SK-N-SH (cell line): ENCODE measurements at regions not wholly inside any gene's neighbourhood (a gene's known extent, or its start where the extent isn't known, plus 50 kb on each side); places are given as distances from the start of the nearest gene placed in this dataset.
A peak's percentile ranks its signal among the peaks of the same experiment; 100 is the strongest.

Experiments
- CTCF ChIA-PET: fragments of 300-600, 350-600 bp; formaldehyde crosslinking; extraction: SDS; loops from one replicate; lab custom pipeline; 2021; lab: Yijun Ruan, JAX
- POLR2A ChIA-PET: fragments of 350-600 bp; sonication (Branson Sonifier 250); formaldehyde crosslinking; extraction: SDS; loops from one replicate; lab custom pipeline; 2020; ENCODE audit warnings: antibody characterized with exemption, inconsistent platforms; lab: Yijun Ruan, JAX
- DNase-seq: peaks from one replicate; pipeline ENCODE4 v3.0.0; 2012
- H2AFZ ChIP-seq: fragments of 200-600 bp; sonication (generic); 2 replicates; pipeline ENCODE4 v1.8.1; 2016; ENCODE audit warnings: antibody characterized with exemption, mild to moderate bottlenecking, low read depth
- H3F3A ChIP-seq: fragments of 200-600 bp; sonication (generic); replicated peaks from 2 replicates; pipeline ENCODE3; 2016; ENCODE audit warnings: antibody characterized with exemption, mild to moderate bottlenecking; ENCODE audit not compliant: insufficient read depth
- H3K27ac ChIP-seq, 2 experiments: fragments of 200-500 bp in 1 of 2; fragments of 200-600 bp in 1 of 2; sonication (Bioruptor generic) in 1 of 2; sonication (generic), shearing (Covaris generic) in 1 of 2; 2 replicates each; pipeline versions ENCODE4 v1.5.1 to v1.6.1; 2014 to 2016; ENCODE audit warnings: low read depth in 2 of 2, inconsistent platforms in 1 of 2, low read length in 1 of 2, mild to moderate bottlenecking in 1 of 2, mixed read lengths in 1 of 2
- H3K27me3 ChIP-seq: fragments of 200-600 bp; sonication (generic), shearing (Covaris generic); 2 replicates; pipeline ENCODE4 v1.6.1; 2016; ENCODE audit warnings: mixed run types; ENCODE audit not compliant: insufficient read depth
- H3K36me3 ChIP-seq, 2 experiments: fragments of 200-500 bp in 1 of 2; fragments of 200-600 bp in 1 of 2; sonication (Bioruptor generic) in 1 of 2; sonication (generic) in 1 of 2; replicated peaks in 1 of 2; 2 replicates each; pipeline versions ENCODE3 to v1.5.1; 2014 to 2016; ENCODE audit warnings: low read length in 1 of 2, mild to moderate bottlenecking in 1 of 2; ENCODE audit not compliant: insufficient read depth in 2 of 2, control insufficient read depth in 1 of 2
- H3K4me1 ChIP-seq, 2 experiments: fragments of 200-500 bp in 1 of 2; fragments of 200-600 bp in 1 of 2; sonication (Bioruptor generic) in 1 of 2; sonication (generic), shearing (Covaris generic) in 1 of 2; 2 replicates each; pipeline versions ENCODE4 v1.5.1 to v1.6.1; 2014 to 2016; ENCODE audit warnings: low read depth in 1 of 2, low read length in 1 of 2, mixed run types in 1 of 2; ENCODE audit not compliant: insufficient read depth in 2 of 2, control insufficient read depth in 1 of 2
- H3K4me2 ChIP-seq: fragments of 200-600 bp; sonication (generic), shearing (Covaris generic); 2 replicates; pipeline ENCODE4 v1.6.1; 2017; ENCODE audit warnings: mixed run types
- H3K4me3 ChIP-seq, 2 experiments: fragments of 200-500 bp in 1 of 2; fragments of 200-600 bp in 1 of 2; sonication (Bioruptor generic) in 1 of 2; sonication (generic), shearing (Covaris generic) in 1 of 2; 2 replicates each; pipeline versions ENCODE4 v1.5.1 to v1.8.1; 2014 to 2016; ENCODE audit warnings: low read depth in 2 of 2, inconsistent platforms in 1 of 2, low read length in 1 of 2, mild to moderate bottlenecking in 1 of 2, mixed read lengths in 1 of 2, moderate library complexity in 1 of 2
- H3K79me2 ChIP-seq: fragments of 200-600 bp; sonication (generic); 2 replicates; pipeline ENCODE4 v1.8.1; 2017; ENCODE audit warnings: mild to moderate bottlenecking; ENCODE audit not compliant: insufficient read depth
- H3K9ac ChIP-seq: fragments of 200-600 bp; sonication (generic); 2 replicates; pipeline ENCODE4 v1.6.1; 2017; ENCODE audit warnings: mixed run types
- H3K9me2 ChIP-seq: fragments of 200-600 bp; sonication (generic); 2 replicates; pipeline ENCODE4 v1.6.1; 2017; ENCODE audit warnings: mixed run types
- H3K9me3 ChIP-seq: fragments of 200-600 bp; sonication (generic); 2 replicates; pipeline ENCODE4 v1.6.1; 2017; ENCODE audit warnings: mixed run types, mild to moderate bottlenecking, moderate library complexity
- H4K20me1 ChIP-seq: fragments of 200-600 bp; sonication (generic); 2 replicates; pipeline ENCODE4 v1.6.1; 2017; ENCODE audit warnings: mild to moderate bottlenecking, mixed run types; ENCODE audit not compliant: insufficient read depth
- GABPA ChIP-seq: IDR thresholded peaks from 2 replicates; pipeline ENCODE4 v1.4.0; 2012; ENCODE audit warnings: low read depth, mild to moderate bottlenecking
- JUND ChIP-seq: IDR thresholded peaks from 2 replicates; pipeline ENCODE4 v1.4.0; 2012
- MEF2A ChIP-seq: IDR thresholded peaks from 2 replicates; pipeline ENCODE4 v1.4.0; 2012; ENCODE audit warnings: low read depth, borderline replicate concordance
- MXI1 ChIP-seq: IDR thresholded peaks from 2 replicates; pipeline ENCODE4 v1.6.1; 2012; ENCODE audit warnings: mild to moderate bottlenecking, low read depth, low read length, improper control_type of control experiment
- NFIC ChIP-seq: IDR thresholded peaks from 2 replicates; pipeline ENCODE4 v1.4.0; 2012; ENCODE audit warnings: borderline replicate concordance
- RFX5 ChIP-seq: IDR thresholded peaks from 2 replicates; pipeline ENCODE4 v1.6.1; 2012; ENCODE audit warnings: mild to moderate bottlenecking, improper control_type of control experiment, low read length
- RXRA ChIP-seq: IDR thresholded peaks from 2 replicates; pipeline ENCODE4 v1.4.0; 2012; ENCODE audit warnings: low read depth, mild to moderate bottlenecking, borderline replicate concordance
- SIN3A ChIP-seq: IDR thresholded peaks from 2 replicates; pipeline ENCODE4 v1.6.1; 2012; ENCODE audit warnings: low read depth, mild to moderate bottlenecking, low read length, moderate library complexity, borderline replicate concordance
- SMC3 ChIP-seq: IDR thresholded peaks from 2 replicates; pipeline ENCODE4 v1.6.1; 2012; ENCODE audit warnings: low read depth, low read length, improper control_type of control experiment
- TAF1 ChIP-seq: IDR thresholded peaks from 2 replicates; pipeline ENCODE4 v1.6.1; 2012; ENCODE audit warnings: low read depth, mild to moderate bottlenecking, low read length, moderate library complexity, borderline replicate concordance
- TCF12 ChIP-seq: IDR thresholded peaks from 2 replicates; pipeline ENCODE4 v1.4.0; 2012
- WGBS: methylation state at CpG from one replicate; pipeline ENCODE4 v1.1.6; 2017; ENCODE audit warnings: low lambda C conversion rate; 5-methylcytosine and 5-hydroxymethylcytosine counted together
- TF ChIP-seq, protein P1 (sequence below): IDR thresholded peaks from 2 replicates; pipeline ENCODE4; 2012
- TF ChIP-seq, protein P2 (sequence below): fragments of 150-350 bp; IDR thresholded peaks from 2 replicates; pipeline ENCODE4 v1.6.1; 2017; ENCODE audit warnings: antibody characterized with exemption, low read length, low read depth, borderline replicate concordance
- TF ChIP-seq, protein P3 (sequence below): IDR thresholded peaks from 2 replicates; pipeline ENCODE4 v1.4.0; 2012; ENCODE audit warnings: low read depth, borderline replicate concordance
- TF ChIP-seq, protein P4 (sequence below): fragments of 150-350 bp; IDR thresholded peaks from 2 replicates; pipeline ENCODE4 v1.6.1; 2016; ENCODE audit warnings: mild to moderate bottlenecking, low read depth, low read length

DNA sequence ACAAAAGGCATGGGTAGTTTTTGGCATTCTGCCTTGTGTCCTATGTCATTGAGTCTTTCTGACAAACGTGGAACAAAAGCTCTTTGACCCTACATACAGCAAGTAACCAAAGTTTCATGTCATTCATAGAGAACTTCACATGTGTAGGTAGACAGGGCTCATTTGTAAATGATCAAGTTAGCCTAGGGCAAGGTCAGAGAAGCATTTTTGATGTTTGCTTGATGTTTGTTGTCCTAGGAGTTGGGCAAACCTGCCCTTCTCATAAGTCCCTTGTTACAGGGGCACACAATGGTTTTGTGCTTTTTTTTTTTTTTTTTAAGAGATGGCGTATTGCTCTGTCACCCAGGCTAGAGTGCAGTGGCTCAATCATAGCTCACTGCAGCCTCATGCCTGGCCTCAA lies 83.3 kb upstream of the FAM136A start:
- Histone ChIP-seq H3K36me3 (no peaks in the 10 kb centered on the region), H3K79me2 (no peaks in the 10 kb centered on the region), H3K4me2 (no peak overlapping the region), H4K20me1 (no peaks in the 10 kb centered on the region), H3K9me2 (no peaks in the 10 kb centered on the region), H3K27me3 (no peaks in the 10 kb centered on the region; the same call in 1 of the 2 replicates), H3K27ac (no peak overlapping the region), H3K9ac (no peak overlapping the region), H3K9me3 (no peaks in the 10 kb centered on the region), H3K4me3 (no peak overlapping the region), H2AFZ (no peak overlapping the region), H3K4me1 (peaks cover 0 to 5% of the 10 kb centered on the region in 2 experiments; a peak in 1 of 4 replicates), H3F3A (no peaks in the 10 kb centered on the region)
- TF ChIP-seq JUND (no peak), MEF2A (no peak), SMC3 (no peak), RXRA (no peak), SIN3A (no peak)
- TF ChIP-seq, protein P1, sequence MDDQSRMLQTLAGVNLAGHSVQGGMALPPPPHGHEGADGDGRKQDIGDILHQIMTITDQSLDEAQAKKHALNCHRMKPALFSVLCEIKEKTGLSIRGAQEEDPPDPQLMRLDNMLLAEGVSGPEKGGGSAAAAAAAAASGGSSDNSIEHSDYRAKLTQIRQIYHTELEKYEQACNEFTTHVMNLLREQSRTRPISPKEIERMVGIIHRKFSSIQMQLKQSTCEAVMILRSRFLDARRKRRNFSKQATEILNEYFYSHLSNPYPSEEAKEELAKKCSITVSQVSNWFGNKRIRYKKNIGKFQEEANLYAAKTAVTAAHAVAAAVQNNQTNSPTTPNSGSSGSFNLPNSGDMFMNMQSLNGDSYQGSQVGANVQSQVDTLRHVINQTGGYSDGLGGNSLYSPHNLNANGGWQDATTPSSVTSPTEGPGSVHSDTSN = no peak
- whole genome bisulfite sequencing = 29% methylated on average over 2 of the region's 2 CpGs
- ChIA-PET CTCF (interaction anchor here (1.2 kb wide), 1 partner anchor 14 kb away, joined by 3 read pairs; no protein-coding TSS in a partner anchor), POLR2A (no interaction called here)
- no peak for DNase-seq

DNA sequence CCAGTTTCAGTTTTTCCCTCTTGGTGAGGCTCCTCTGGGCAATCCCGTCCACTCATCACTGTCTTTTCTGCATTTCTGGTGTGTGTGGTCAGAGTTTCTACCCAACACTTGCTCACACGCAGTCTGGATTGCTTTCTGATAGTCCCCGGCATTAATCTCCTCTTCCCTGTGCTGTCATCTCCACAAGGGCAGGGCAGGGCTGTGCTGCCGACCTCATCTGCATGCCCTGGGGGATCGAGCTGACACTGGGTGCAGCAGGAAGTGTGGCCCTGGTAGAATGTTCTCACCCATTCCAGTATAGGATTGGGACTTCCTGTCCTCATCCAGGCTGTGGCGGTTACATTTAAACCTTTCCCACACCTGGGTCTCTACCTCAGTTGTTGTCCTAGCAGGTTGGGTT lies 80.0 kb upstream of the FAM136A start:
- H3K9me3 ChIP-seq = no peaks in the 10 kb centered on the region
- H3K9me2 ChIP-seq = no peaks in the 10 kb centered on the region
- CTCF ChIA-PET = no interaction called here
- POLR2A ChIA-PET = no interaction called here
- peaks cover 0 to 5% of the 10 kb centered on the region in 2 experiments; a peak in 1 of 4 replicates for H3K4me1 ChIP-seq
- WGBS = 28% methylated on average over 6 of the region's 6 CpGs
- H3K4me2 ChIP-seq = no peak overlapping the region
- H3K79me2 ChIP-seq = no peaks in the 10 kb centered on the region
- H3K4me3 ChIP-seq = no peak overlapping the region
- H3K9ac ChIP-seq = no peak overlapping the region
- no peak overlapping the region for H3K27ac ChIP-seq
- H3K36me3 ChIP-seq = no peaks in the 10 kb centered on the region
- no peaks in the 10 kb centered on the region for H3F3A ChIP-seq
- TF ChIP-seq NFIC = no peak
- TF ChIP-seq, protein P2, sequence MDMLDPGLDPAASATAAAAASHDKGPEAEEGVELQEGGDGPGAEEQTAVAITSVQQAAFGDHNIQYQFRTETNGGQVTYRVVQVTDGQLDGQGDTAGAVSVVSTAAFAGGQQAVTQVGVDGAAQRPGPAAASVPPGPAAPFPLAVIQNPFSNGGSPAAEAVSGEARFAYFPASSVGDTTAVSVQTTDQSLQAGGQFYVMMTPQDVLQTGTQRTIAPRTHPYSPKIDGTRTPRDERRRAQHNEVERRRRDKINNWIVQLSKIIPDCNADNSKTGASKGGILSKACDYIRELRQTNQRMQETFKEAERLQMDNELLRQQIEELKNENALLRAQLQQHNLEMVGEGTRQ = no peak
- TF ChIP-seq, protein P3, sequence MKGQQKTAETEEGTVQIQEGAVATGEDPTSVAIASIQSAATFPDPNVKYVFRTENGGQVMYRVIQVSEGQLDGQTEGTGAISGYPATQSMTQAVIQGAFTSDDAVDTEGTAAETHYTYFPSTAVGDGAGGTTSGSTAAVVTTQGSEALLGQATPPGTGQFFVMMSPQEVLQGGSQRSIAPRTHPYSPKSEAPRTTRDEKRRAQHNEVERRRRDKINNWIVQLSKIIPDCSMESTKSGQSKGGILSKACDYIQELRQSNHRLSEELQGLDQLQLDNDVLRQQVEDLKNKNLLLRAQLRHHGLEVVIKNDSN = no peak
- no peak for TF ChIP-seq RFX5
- TF ChIP-seq TCF12 = no peak
- TF ChIP-seq, protein P4, sequence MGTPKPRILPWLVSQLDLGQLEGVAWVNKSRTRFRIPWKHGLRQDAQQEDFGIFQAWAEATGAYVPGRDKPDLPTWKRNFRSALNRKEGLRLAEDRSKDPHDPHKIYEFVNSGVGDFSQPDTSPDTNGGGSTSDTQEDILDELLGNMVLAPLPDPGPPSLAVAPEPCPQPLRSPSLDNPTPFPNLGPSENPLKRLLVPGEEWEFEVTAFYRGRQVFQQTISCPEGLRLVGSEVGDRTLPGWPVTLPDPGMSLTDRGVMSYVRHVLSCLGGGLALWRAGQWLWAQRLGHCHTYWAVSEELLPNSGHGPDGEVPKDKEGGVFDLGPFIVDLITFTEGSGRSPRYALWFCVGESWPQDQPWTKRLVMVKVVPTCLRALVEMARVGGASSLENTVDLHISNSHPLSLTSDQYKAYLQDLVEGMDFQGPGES = no peak
- TF ChIP-seq MXI1 = no peak
- TF ChIP-seq TAF1 = no peak
- TF ChIP-seq GABPA = no peak
- TF ChIP-seq, protein P1 = no peak
- H2AFZ ChIP-seq = 0 out of 2 replicates have a peak overlapping the region, but pooled peaks have one; percentile 46
- DNase-seq = peak; percentile 32
- no peaks in the 10 kb centered on the region for H4K20me1 ChIP-seq
- H3K27me3 ChIP-seq = no peaks in the 10 kb centered on the region; the same call in 1 of the 2 replicates
